ENCODE measurements at regions not wholly inside any gene's neighbourhood (a gene's known extent, or its start where the extent isn't known, plus 50 kb on each side); places are given as distances from the start of the nearest gene placed in this dataset.

DNA sequence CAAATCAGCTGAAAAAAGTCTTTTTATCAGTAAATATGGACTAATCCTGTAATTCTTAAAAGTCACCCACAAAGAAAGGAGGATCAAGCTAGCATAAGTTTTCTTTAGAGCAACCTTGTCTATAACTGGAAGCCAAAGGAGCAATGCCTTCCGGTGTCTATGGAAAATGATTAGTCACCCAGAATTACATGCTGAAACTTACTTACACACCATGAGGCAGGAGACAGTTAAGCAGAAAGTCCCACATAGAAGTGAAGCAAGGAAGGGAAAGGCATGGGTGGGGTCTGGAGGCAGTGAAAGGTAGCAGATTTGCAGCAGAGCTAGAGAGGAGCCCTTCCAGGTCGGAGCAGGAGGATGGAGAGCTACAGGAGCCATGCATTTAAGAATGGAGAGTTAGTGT is 153.7 kb upstream of the RIPOR2 start:
- no peak overlapping the region for H2BK120ac ChIP-seq (replicated peaks; ENCODE audit: low read depth, low read length)
- no peak overlapping the region for H2BK5ac ChIP-seq (ENCODE audit: low read depth, low read length)
- no peak overlapping the region for H3K23ac ChIP-seq (ENCODE audit: insufficient read length)
- no peaks in the 10 kb centered on the region for H3K36me3 ChIP-seq (ENCODE audit: control insufficient read depth in 2 of 4, insufficient read depth in 4 of 4, low read length in 3 of 4)
- no peaks in the 10 kb centered on the region for H3K9me3 ChIP-seq (ENCODE audit: insufficient read depth in 2 of 2, low read depth in 1 of 2, low read length in 1 of 2)
- FAIRE-seq: no peak
- POLR2A ChIA-PET (ENCODE audit: partially characterized antibody): interaction anchor here (1.1 kb wide), 1 partner anchor 442 kb away, joined by 3 read pairs; no protein-coding TSS in a partner anchor
- H4K5ac ChIP-seq (ENCODE audit: insufficient read length, low read depth, low read length): no peak overlapping the region
- H2BK15ac ChIP-seq (ENCODE audit: low read length): no peak overlapping the region
- no peaks in the 10 kb centered on the region for H3K27me3 ChIP-seq (replicated peaks in 1 of 4; ENCODE audit: control insufficient read depth in 3 of 4, extremely low read depth in 1 of 4, insufficient read depth in 3 of 4, low read length in 3 of 4)
- no peak overlapping the region for H2AK5ac ChIP-seq (ENCODE audit: low read depth, low read length)
- H3K4me1 ChIP-seq (replicated peaks in 1 of 4; ENCODE audit: control insufficient read depth in 3 of 4, insufficient read depth in 4 of 4, low read length in 3 of 4): peaks cover 0 to 5% (median 1%) of the 10 kb centered on the region in 4 experiments; a peak in 2 of 7 replicates
- no peak overlapping the region for H3K27ac ChIP-seq (ENCODE audit: low read depth, low read length)
- no peak overlapping the region for H3K9ac ChIP-seq (replicated peaks in 1 of 4; ENCODE audit: extremely low read depth in 1 of 4, low read depth in 3 of 4, low read length in 3 of 4)
- H3K4me3 ChIP-seq (ENCODE audit: extremely low read depth in 1 of 4, insufficient read depth in 2 of 4, low read depth in 3 of 4, low read length in 4 of 4): no peak overlapping the region
- 63% methylated on average over 2 of the region's 2 CpGs; no CpG with 5 or more reads in 1 of the 2 experiments for WGBS, 2 experiments (ENCODE audit: extremely low coverage in 1 of 2, insufficient coverage in 1 of 2, insufficient read length in 1 of 2, insufficient replicate concordance in 2 of 2, low coverage in 1 of 2, low lambda C conversion rate in 2 of 2, missing lambda C conversion rate in 1 of 2)
- no peaks in the 10 kb centered on the region for H3K79me1 ChIP-seq (ENCODE audit: low read depth, low read length)
- no peak overlapping the region for H3K4me2 ChIP-seq (ENCODE audit: insufficient read depth in 1 of 2, low read depth in 2 of 2, low read length in 2 of 2)
- H2BK12ac ChIP-seq (ENCODE audit: low read depth, low read length): no peak overlapping the region
- no peaks in the 10 kb centered on the region for H3K79me2 ChIP-seq (ENCODE audit: control insufficient read depth in 1 of 2, insufficient read depth in 2 of 2, low read length in 2 of 2)
- H3K4ac ChIP-seq (replicated peaks; ENCODE audit: insufficient read length, low read depth, low read length): no peak overlapping the region
- no peak overlapping the region for H4K91ac ChIP-seq (replicated peaks; ENCODE audit: insufficient read length, low read length)
- H3K23me2 ChIP-seq (ENCODE audit: low read depth, low read length): no peaks in the 10 kb centered on the region
- no peaks in the 10 kb centered on the region for H4K20me1 ChIP-seq (replicated peaks in 1 of 2; ENCODE audit: control insufficient read depth in 1 of 2, insufficient read depth in 2 of 2, low read length in 2 of 2)
- CTCF ChIA-PET (ENCODE audit: partially characterized antibody): interaction anchor here (1.1 to 1.9 kb wide), 4 partner anchors 18 to 156 kb away, joined by 3 to 7 read pairs (median 4); no protein-coding TSS in a partner anchor
- no peak overlapping the region for H3K56ac ChIP-seq (replicated peaks; ENCODE audit: insufficient read length, low read depth, low read length)
- peak overlapping the region; percentile 19; the same call in 1 of the 2 replicates for H2AFZ ChIP-seq (ENCODE audit: low read length)
- H3K14ac ChIP-seq (ENCODE audit: insufficient read length): no peak overlapping the region
- no peak for DNase-seq (ENCODE audit: low read depth in 1 of 2, low spot score in 2 of 2)
- H4K8ac ChIP-seq (ENCODE audit: extremely low read depth, insufficient read depth, low read length): no peak overlapping the region
- no peak overlapping the region for H3K18ac ChIP-seq (ENCODE audit: extremely low read depth, low read length)
- H2BK20ac ChIP-seq (ENCODE audit: low read length): no peak overlapping the region
- no peak for TF ChIP-seq POU5F1 (IDR thresholded peaks at IDR 0.05; ENCODE audit: low read depth, low read length)
- no peak for TF ChIP-seq KDM5A (IDR thresholded peaks at IDR 0.05; ENCODE audit: low read length)
- TF ChIP-seq BCL11A (IDR thresholded peaks at IDR 0.05; ENCODE audit: low read depth in 2 of 2, low read length in 2 of 2): no peak
- no peak for TF ChIP-seq RFX5 (IDR thresholded peaks at IDR 0.05; ENCODE audit: borderline replicate concordance, low read depth, low read length)
- no peak for TF ChIP-seq FOSL1 (IDR thresholded peaks at IDR 0.05; ENCODE audit: insufficient read depth, low read depth, low read length)
- TF ChIP-seq KDM4A (IDR thresholded peaks at IDR 0.05; ENCODE audit: low read depth, low read length, severe bottlenecking): no peak
- TF ChIP-seq, protein P1, sequence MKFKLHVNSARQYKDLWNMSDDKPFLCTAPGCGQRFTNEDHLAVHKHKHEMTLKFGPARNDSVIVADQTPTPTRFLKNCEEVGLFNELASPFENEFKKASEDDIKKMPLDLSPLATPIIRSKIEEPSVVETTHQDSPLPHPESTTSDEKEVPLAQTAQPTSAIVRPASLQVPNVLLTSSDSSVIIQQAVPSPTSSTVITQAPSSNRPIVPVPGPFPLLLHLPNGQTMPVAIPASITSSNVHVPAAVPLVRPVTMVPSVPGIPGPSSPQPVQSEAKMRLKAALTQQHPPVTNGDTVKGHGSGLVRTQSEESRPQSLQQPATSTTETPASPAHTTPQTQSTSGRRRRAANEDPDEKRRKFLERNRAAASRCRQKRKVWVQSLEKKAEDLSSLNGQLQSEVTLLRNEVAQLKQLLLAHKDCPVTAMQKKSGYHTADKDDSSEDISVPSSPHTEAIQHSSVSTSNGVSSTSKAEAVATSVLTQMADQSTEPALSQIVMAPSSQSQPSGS (IDR thresholded peaks at IDR 0.05; ENCODE audit: low read length): no peak
- no peak for TF ChIP-seq NRF1 (IDR thresholded peaks at IDR 0.05; ENCODE audit: low read depth, low read length)
- TF ChIP-seq CBX5 (IDR thresholded peaks at IDR 0.05; ENCODE audit: low read depth, low read length): no peak

Measured in H1 (cell line).